ENCODE measurements at regions not wholly inside any gene's neighbourhood (a gene's known extent, or its start where the extent isn't known, plus 50 kb on each side); places are given as distances from the start of the nearest gene placed in this dataset.

DNA sequence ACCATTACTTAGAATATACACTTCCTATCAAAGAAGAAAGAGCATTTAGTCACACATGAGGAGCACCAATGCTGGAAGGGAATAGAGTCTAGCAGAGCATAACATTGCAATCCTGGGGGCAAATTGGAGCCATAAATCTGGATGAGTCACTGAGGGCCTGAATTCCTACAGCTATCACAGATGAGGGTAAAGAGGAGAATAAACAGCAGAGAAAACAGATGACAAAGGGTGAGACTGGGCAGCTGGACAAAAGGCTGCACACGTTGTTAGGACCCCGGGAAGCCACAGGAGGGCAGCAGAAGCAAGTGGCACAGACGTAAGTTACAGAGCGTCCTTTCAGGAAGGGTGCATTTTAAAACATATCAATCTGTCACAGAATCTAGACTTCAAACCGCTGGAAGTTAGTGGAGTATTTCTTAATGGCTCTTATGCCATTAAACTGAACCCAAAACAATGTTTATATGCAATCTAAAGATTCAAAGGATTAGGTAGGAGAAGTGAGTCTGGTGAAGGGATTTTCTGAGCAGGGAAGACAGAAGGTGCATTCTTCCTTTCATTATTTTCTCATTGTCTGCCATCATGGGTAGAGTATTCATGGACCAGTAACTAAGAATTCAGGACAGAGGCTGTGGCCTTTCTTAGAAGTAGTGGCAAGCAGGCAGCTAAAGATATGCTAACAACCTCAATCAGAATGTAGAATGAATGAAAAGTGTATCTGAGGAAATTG lies 159.8 kb upstream of the DAAM1 start:
- ChIA-PET CTCF (interaction anchor here (0.6 to 2.4 kb wide), 22 partner anchors 10 to 758 kb away, joined by 3 to 24 read pairs (median 3); partner anchors contain the start of gene DACT1), POLR2A (interaction anchor here (0.6 kb wide), 1 partner anchor 436 kb away, joined by 3 read pairs; no protein-coding TSS in a partner anchor)
- BruUV-seq (replicated peaks), result no TSS peak
- Mint-ChIP-seq H3K9me3 (ENCODE audit: unreplicated experiment) (no peaks in the 10 kb centered on the region), H3K36me3 (ENCODE audit: insufficient read depth, unreplicated experiment) (no peaks in the 10 kb centered on the region), H3K27me3 (ENCODE audit: insufficient read depth, unreplicated experiment) (peaks cover 41% of the 10 kb centered on the region), H3K27ac (ENCODE audit: low read depth, unreplicated experiment) (no peak overlapping the region), H3K4me3 (ENCODE audit: unreplicated experiment) (peak overlapping the region; percentile 35), H3K4me1 (ENCODE audit: insufficient read depth, unreplicated experiment) (peaks cover 8% of the 10 kb centered on the region)
- intact Hi-C loops (cut with micrococcal nuclease), result loop anchor here (1.0 to 10.0 kb wide), 6 partner anchors 26 to 1156 kb away; no protein-coding TSS in a partner anchor
- DNase-seq (ENCODE audit: unreplicated experiment), result peak; percentile 78
- TF ChIP-seq, protein P1, sequence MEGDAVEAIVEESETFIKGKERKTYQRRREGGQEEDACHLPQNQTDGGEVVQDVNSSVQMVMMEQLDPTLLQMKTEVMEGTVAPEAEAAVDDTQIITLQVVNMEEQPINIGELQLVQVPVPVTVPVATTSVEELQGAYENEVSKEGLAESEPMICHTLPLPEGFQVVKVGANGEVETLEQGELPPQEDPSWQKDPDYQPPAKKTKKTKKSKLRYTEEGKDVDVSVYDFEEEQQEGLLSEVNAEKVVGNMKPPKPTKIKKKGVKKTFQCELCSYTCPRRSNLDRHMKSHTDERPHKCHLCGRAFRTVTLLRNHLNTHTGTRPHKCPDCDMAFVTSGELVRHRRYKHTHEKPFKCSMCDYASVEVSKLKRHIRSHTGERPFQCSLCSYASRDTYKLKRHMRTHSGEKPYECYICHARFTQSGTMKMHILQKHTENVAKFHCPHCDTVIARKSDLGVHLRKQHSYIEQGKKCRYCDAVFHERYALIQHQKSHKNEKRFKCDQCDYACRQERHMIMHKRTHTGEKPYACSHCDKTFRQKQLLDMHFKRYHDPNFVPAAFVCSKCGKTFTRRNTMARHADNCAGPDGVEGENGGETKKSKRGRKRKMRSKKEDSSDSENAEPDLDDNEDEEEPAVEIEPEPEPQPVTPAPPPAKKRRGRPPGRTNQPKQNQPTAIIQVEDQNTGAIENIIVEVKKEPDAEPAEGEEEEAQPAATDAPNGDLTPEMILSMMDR (IDR thresholded peaks at IDR 0.05; ENCODE audit: unreplicated experiment), result peak; percentile 78

DNA sequence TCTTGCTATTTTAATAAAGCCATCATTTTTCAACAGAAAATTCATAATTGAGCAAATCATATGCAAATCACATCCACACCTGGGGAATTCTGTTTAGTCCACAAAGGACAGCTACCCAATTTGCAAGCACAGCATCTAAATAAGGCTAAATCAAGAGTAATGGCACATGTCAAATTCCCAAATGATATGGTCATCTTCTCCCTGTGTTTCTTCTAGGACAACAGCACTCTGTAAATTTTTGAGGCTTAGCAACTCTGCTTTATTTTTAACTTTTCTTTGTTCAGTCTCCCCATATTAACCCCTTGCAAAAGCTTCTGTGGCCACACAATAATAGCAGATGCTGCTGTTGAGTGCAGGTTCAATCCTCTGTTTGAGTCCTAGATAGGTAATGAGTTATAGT lies 155.6 kb upstream of the DAAM1 start:
- Mint-ChIP-seq H3K4me3 (ENCODE audit: unreplicated experiment) (no peak overlapping the region), H3K36me3 (ENCODE audit: insufficient read depth, unreplicated experiment) (no peaks in the 10 kb centered on the region), H3K27ac (ENCODE audit: low read depth, unreplicated experiment) (no peak overlapping the region), H3K9me3 (ENCODE audit: unreplicated experiment) (no peaks in the 10 kb centered on the region), H3K27me3 (ENCODE audit: insufficient read depth, unreplicated experiment) (peaks cover 49% of the 10 kb centered on the region), H3K4me1 (ENCODE audit: insufficient read depth, unreplicated experiment) (peaks cover 8% of the 10 kb centered on the region)
- BruUV-seq (replicated peaks), result no TSS peak
- TF ChIP-seq, protein P1 (IDR thresholded peaks at IDR 0.05; ENCODE audit: unreplicated experiment), result no peak
- CTCF ChIA-PET, result interaction anchor here (0.6 to 0.8 kb wide), 3 partner anchors 9 to 1323 kb away, joined by 3 read pairs; no protein-coding TSS in a partner anchor
- intact Hi-C loops (cut with micrococcal nuclease), result no loop called here
- no peak for DNase-seq (ENCODE audit: unreplicated experiment)
- POLR2A ChIA-PET, result no interaction called here

DNA sequence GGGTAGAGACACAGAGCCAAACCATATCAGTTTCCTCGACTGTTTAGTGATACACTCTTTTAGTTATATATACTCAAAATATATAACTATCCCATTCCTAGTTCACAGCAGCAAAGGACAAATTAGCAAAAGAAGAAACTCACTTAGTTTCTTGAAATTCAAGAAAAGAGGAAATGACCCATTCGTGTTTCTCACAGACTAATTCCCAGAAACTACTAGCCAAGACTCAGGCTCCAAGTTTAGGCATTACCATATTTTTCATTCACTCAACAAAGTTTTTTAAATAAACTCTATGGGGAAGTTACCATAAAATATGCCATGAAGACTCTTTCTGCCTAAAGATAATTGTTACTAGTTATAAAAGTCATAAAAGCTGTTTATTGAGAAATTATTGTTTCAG lies 152.3 kb upstream of the DAAM1 start:
- intact Hi-C loops (cut with micrococcal nuclease), result no loop called here
- ChIA-PET POLR2A (no interaction called here), CTCF (interaction anchor here (1.1 kb wide), 1 partner anchor 30 kb away, joined by 3 read pairs; no protein-coding TSS in a partner anchor)
- DNase-seq (ENCODE audit: unreplicated experiment), result no peak
- no TSS peak for BruUV-seq (replicated peaks)
- Mint-ChIP-seq H3K4me3 (ENCODE audit: unreplicated experiment) (no peak overlapping the region), H3K27ac (ENCODE audit: low read depth, unreplicated experiment) (no peak overlapping the region), H3K36me3 (ENCODE audit: insufficient read depth, unreplicated experiment) (no peaks in the 10 kb centered on the region), H3K4me1 (ENCODE audit: insufficient read depth, unreplicated experiment) (no peaks in the 10 kb centered on the region), H3K27me3 (ENCODE audit: insufficient read depth, unreplicated experiment) (peaks cover 51% of the 10 kb centered on the region), H3K9me3 (ENCODE audit: unreplicated experiment) (no peaks in the 10 kb centered on the region)
- TF ChIP-seq, protein P1 (IDR thresholded peaks at IDR 0.05; ENCODE audit: unreplicated experiment), result no peak

DNA sequence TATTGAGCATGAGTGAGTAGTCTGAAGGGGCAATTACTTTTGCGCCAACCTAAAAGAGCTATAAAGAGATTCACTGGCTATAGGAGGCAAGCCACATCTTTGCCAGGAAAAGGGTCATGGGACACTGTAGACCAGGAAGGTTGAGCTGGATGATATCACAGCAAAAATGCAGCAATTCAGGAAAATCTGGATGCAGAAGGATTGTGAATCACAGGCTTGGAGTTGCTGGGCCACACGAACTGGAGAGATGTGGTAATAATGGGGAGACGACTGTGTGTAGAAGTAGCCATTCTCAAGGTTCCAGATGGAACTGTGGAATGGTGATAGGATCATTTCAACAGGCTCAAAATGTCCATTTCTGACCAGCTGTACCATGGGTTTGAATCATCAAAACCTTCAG lies 151.4 kb upstream of the DAAM1 start:
- no peaks in the 10 kb centered on the region for H3K4me1 Mint-ChIP-seq (ENCODE audit: insufficient read depth, unreplicated experiment)
- no peak for DNase-seq (ENCODE audit: unreplicated experiment)

More for the DNA sequence above, 151.4 kb upstream of the DAAM1 start:
- Mint-ChIP-seq H3K9me3 (ENCODE audit: unreplicated experiment) (no peaks in the 10 kb centered on the region), H3K4me3 (ENCODE audit: unreplicated experiment) (no peak overlapping the region), H3K27ac (ENCODE audit: low read depth, unreplicated experiment) (no peak overlapping the region), H3K27me3 (ENCODE audit: insufficient read depth, unreplicated experiment) (peaks cover 51% of the 10 kb centered on the region), H3K36me3 (ENCODE audit: insufficient read depth, unreplicated experiment) (no peaks in the 10 kb centered on the region)
- POLR2A ChIA-PET, result no interaction called here
- intact Hi-C loops (cut with micrococcal nuclease), result no loop called here
- BruUV-seq (replicated peaks), result no TSS peak
- CTCF ChIA-PET, result no interaction called here
- TF ChIP-seq, protein P1 (IDR thresholded peaks at IDR 0.05; ENCODE audit: unreplicated experiment), result no peak

Measured in MCF 10A (cell line).